ENCODE measurements at regions not wholly inside any gene's neighbourhood (a gene's known extent, or its start where the extent isn't known, plus 50 kb on each side); places are given as distances from the start of the nearest gene placed in this dataset.

DNA sequence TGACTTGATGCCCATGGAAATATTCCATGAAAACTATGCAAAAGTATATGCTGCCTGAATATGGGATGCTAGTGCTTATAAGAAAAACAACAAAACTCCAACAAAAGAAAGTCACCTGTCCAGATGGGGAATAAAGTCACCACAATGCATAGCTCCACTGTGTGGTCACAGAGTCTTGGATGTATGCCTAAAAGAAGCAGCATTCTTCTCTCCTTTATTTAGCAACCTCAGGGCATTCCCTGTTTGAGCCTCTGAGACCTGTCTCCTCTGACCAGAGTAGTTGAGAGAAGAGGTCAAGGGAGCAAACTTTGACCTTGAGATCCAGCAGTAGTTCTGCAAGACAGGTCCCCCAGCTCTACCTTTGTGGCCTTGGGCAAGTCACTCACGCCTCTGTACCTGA is 287.5 kb downstream of the MED10 start:
- H3K9me3 ChIP-seq (ENCODE audit: control insufficient read depth, insufficient read depth, low read depth, low read length): no peaks in the 10 kb centered on the region
- H3K36me3 ChIP-seq (ENCODE audit: control insufficient read depth in 2 of 2, insufficient read depth in 1 of 2, low read length in 2 of 2): no peaks in the 10 kb centered on the region
- no peaks in the 10 kb centered on the region for H3K4me1 ChIP-seq (ENCODE audit: control insufficient read depth, insufficient read depth, low read length)
- H3K27ac ChIP-seq (ENCODE audit: extremely low read depth, low read depth, low read length): no peak overlapping the region
- H3K4me3 ChIP-seq (ENCODE audit: low read depth, low read length): no peak overlapping the region
- POLR2A ChIA-PET: no interaction called here
- TF ChIP-seq ZNF391 (tag by site-specific recombination; IDR thresholded peaks at IDR 0.05; ENCODE audit: borderline replicate concordance, low read depth): no peak
- no peak for TF ChIP-seq ZNF473 (tag by site-specific recombination; IDR thresholded peaks at IDR 0.05)
- no peak for TF ChIP-seq ZNF416 (tag by site-specific recombination; IDR thresholded peaks at IDR 0.05)
- TF ChIP-seq, protein P1, sequence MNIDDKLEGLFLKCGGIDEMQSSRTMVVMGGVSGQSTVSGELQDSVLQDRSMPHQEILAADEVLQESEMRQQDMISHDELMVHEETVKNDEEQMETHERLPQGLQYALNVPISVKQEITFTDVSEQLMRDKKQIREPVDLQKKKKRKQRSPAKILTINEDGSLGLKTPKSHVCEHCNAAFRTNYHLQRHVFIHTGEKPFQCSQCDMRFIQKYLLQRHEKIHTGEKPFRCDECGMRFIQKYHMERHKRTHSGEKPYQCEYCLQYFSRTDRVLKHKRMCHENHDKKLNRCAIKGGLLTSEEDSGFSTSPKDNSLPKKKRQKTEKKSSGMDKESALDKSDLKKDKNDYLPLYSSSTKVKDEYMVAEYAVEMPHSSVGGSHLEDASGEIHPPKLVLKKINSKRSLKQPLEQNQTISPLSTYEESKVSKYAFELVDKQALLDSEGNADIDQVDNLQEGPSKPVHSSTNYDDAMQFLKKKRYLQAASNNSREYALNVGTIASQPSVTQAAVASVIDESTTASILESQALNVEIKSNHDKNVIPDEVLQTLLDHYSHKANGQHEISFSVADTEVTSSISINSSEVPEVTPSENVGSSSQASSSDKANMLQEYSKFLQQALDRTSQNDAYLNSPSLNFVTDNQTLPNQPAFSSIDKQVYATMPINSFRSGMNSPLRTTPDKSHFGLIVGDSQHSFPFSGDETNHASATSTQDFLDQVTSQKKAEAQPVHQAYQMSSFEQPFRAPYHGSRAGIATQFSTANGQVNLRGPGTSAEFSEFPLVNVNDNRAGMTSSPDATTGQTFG (tag by site-specific recombination; IDR thresholded peaks at IDR 0.05; ENCODE audit: borderline replicate concordance): no peak
- TF ChIP-seq, protein P2, sequence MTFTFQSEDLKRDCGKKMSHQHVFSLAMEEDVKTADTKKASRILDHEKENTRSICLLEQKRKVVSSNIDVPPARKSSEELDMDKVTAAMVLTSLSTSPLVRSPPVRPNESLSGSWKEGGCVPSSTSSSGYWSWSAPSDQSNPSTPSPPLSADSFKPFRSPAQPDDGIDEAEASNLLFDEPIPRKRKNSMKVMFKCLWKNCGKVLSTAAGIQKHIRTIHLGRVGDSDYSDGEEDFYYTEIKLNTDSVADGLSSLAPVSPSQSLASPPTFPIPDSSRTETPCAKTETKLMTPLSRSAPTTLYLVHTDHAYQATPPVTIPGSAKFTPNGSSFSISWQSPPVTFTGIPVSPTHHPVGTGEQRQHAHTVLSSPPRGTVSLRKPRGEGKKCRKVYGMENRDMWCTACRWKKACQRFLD (tag by site-specific recombination; IDR thresholded peaks at IDR 0.05): no peak
- TF ChIP-seq TRIM28 (IDR thresholded peaks at IDR 0.05; ENCODE audit: borderline replicate concordance, low read length): no peak
- TF ChIP-seq, protein P3, sequence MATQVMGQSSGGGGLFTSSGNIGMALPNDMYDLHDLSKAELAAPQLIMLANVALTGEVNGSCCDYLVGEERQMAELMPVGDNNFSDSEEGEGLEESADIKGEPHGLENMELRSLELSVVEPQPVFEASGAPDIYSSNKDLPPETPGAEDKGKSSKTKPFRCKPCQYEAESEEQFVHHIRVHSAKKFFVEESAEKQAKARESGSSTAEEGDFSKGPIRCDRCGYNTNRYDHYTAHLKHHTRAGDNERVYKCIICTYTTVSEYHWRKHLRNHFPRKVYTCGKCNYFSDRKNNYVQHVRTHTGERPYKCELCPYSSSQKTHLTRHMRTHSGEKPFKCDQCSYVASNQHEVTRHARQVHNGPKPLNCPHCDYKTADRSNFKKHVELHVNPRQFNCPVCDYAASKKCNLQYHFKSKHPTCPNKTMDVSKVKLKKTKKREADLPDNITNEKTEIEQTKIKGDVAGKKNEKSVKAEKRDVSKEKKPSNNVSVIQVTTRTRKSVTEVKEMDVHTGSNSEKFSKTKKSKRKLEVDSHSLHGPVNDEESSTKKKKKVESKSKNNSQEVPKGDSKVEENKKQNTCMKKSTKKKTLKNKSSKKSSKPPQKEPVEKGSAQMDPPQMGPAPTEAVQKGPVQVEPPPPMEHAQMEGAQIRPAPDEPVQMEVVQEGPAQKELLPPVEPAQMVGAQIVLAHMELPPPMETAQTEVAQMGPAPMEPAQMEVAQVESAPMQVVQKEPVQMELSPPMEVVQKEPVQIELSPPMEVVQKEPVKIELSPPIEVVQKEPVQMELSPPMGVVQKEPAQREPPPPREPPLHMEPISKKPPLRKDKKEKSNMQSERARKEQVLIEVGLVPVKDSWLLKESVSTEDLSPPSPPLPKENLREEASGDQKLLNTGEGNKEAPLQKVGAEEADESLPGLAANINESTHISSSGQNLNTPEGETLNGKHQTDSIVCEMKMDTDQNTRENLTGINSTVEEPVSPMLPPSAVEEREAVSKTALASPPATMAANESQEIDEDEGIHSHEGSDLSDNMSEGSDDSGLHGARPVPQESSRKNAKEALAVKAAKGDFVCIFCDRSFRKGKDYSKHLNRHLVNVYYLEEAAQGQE (tag by site-specific recombination; IDR thresholded peaks at IDR 0.05): no peak
- TF ChIP-seq ZNF776 (tag by site-specific recombination; IDR thresholded peaks at IDR 0.05; ENCODE audit: borderline replicate concordance): no peak
- no peak for TF ChIP-seq FEZF1 (tag by site-specific recombination; IDR thresholded peaks at IDR 0.05)
- no peak for TF ChIP-seq ZNF239 (tag by site-specific recombination; IDR thresholded peaks at IDR 0.05)
- TF ChIP-seq, protein P4, sequence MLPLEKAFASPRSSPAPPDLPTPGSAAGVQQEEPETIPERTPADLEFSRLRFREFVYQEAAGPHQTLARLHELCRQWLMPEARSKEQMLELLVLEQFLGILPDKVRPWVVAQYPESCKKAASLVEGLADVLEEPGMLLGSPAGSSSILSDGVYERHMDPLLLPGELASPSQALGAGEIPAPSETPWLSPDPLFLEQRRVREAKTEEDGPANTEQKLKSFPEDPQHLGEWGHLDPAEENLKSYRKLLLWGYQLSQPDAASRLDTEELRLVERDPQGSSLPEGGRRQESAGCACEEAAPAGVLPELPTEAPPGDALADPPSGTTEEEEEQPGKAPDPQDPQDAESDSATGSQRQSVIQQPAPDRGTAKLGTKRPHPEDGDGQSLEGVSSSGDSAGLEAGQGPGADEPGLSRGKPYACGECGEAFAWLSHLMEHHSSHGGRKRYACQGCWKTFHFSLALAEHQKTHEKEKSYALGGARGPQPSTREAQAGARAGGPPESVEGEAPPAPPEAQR (tag by site-specific recombination; IDR thresholded peaks at IDR 0.05): no peak
- no peak for TF ChIP-seq ZNF610 (tag by site-specific recombination; IDR thresholded peaks at IDR 0.05; ENCODE audit: borderline replicate concordance)
- TF ChIP-seq, protein P5, sequence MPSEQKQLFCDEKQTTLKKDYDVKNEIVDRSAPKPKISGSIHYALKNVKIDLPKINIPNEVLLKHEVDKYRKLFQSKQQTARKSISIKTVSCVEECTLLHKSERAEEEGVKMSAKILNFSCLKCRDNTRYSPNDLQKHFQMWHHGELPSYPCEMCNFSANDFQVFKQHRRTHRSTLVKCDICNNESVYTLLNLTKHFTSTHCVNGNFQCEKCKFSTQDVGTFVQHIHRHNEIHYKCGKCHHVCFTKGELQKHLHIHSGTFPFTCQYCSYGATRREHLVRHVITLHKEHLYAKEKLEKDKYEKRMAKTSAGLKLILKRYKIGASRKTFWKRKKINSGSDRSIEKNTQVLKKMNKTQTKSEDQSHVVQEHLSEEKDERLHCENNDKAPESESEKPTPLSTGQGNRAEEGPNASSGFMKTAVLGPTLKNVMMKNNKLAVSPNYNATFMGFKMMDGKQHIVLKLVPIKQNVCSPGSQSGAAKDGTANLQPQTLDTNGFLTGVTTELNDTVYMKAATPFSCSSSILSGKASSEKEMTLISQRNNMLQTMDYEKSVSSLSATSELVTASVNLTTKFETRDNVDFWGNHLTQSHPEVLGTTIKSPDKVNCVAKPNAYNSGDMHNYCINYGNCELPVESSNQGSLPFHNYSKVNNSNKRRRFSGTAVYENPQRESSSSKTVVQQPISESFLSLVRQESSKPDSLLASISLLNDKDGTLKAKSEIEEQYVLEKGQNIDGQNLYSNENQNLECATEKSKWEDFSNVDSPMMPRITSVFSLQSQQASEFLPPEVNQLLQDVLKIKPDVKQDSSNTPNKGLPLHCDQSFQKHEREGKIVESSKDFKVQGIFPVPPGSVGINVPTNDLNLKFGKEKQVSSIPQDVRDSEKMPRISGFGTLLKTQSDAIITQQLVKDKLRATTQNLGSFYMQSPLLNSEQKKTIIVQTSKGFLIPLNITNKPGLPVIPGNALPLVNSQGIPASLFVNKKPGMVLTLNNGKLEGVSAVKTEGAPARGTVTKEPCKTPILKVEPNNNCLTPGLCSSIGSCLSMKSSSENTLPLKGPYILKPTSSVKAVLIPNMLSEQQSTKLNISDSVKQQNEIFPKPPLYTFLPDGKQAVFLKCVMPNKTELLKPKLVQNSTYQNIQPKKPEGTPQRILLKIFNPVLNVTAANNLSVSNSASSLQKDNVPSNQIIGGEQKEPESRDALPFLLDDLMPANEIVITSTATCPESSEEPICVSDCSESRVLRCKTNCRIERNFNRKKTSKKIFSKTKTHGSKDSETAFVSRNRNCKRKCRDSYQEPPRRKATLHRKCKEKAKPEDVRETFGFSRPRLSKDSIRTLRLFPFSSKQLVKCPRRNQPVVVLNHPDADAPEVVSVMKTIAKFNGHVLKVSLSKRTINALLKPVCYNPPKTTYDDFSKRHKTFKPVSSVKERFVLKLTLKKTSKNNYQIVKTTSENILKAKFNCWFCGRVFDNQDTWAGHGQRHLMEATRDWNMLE (tag by site-specific recombination; conservative IDR thresholded peaks at IDR 0.05; ENCODE audit: low read depth): no peak
- TF ChIP-seq ZNF792 (tag by site-specific recombination; IDR thresholded peaks at IDR 0.05): no peak
- TF ChIP-seq, protein P6, sequence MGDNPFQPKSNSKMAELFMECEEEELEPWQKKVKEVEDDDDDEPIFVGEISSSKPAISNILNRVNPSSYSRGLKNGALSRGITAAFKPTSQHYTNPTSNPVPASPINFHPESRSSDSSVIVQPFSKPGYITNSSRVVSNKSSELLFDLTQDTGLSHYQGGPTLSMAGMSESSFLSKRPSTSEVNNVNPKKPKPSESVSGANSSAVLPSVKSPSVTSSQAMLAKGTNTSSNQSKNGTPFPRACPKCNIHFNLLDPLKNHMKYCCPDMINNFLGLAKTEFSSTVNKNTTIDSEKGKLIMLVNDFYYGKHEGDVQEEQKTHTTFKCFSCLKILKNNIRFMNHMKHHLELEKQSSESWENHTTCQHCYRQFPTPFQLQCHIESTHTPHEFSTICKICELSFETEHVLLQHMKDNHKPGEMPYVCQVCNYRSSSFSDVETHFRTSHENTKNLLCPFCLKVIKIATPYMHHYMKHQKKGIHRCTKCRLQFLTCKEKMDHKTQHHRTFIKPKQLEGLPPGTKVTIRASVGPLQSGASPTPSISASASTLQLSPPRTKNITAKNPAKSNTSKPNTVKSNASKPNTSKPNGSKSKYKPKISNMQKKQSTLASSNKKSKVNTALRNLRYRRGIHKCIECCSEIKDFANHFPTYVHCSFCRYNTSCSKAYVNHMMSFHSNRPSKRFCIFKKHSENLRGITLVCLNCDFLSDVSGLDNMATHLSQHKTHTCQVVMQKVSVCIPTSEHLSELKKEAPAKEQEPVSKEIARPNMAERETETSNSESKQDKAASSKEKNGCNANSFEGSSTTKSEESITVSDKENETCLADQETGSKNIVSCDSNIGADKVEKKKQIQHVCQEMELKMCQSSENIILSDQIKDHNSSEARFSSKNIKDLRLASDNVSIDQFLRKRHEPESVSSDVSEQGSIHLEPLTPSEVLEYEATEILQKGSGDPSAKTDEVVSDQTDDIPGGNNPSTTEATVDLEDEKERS (tag by site-specific recombination; IDR thresholded peaks at IDR 0.05): no peak
- no peak for TF ChIP-seq ZNF600 (tag by site-specific recombination; IDR thresholded peaks at IDR 0.05)
- no peak for TF ChIP-seq ZNF175 (tag by site-specific recombination; IDR thresholded peaks at IDR 0.05)
- TF ChIP-seq ZNF791 (tag by site-specific recombination; IDR thresholded peaks at IDR 0.05): no peak
- TF ChIP-seq ZNF48 (tag by site-specific recombination; IDR thresholded peaks at IDR 0.05): no peak
- no peak for TF ChIP-seq MEIS1 (CRISPR knock-in tag; IDR thresholded peaks at IDR 0.05; ENCODE audit: borderline replicate concordance)
- CTCF ChIA-PET: no interaction called here
